Stimulated activated CD8-positive, alpha-beta memory T cell treated with anti-CD3 and anti-CD28 coated beads, Interleukin-2, amount 100 ng/mL, for 1 hour (primary cell): ENCODE measurements at regions not wholly inside any gene's neighbourhood (a gene's known extent, or its start where the extent isn't known, plus 50 kb on each side); places are given as distances from the start of the nearest gene placed in this dataset.

Experiments
- DNase-seq, 2 donors: peaks; one replicate each; pipeline ENCODE4 v3.0.0-alpha.2; 2020; ENCODE audit warnings: low read depth in 2 of 2

DNA sequence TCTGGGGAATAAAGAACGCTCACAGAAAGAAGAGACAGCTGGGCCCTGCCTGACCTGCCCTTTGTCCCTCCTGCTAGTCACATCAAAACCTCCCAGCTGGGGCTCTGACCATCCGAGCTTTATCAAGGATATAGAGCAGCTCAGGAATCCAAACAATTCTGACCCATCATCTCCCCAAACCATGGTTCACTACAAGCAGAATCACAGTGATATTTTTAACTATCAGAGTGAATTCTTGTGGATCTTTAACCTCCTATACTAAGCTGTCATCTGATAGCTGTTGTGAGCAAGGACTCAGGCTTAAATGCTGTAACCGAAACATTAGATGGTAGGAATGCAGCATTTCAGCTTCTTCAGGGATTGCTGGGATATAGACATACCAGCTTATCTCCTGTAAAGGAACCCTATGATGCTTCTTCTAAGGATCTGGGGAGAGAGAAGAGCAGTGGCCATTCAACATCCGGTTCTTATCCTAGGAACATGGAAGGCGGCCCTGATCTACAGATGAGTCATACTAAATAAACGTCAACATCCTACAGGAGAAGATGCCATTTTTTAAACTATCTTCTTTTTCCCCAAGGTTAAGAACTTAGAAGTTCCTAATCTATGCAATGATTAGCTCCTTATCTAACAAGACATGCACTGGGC lies 84.7 kb upstream of the AKIP1 start:
- no peak for DNase-seq

DNA sequence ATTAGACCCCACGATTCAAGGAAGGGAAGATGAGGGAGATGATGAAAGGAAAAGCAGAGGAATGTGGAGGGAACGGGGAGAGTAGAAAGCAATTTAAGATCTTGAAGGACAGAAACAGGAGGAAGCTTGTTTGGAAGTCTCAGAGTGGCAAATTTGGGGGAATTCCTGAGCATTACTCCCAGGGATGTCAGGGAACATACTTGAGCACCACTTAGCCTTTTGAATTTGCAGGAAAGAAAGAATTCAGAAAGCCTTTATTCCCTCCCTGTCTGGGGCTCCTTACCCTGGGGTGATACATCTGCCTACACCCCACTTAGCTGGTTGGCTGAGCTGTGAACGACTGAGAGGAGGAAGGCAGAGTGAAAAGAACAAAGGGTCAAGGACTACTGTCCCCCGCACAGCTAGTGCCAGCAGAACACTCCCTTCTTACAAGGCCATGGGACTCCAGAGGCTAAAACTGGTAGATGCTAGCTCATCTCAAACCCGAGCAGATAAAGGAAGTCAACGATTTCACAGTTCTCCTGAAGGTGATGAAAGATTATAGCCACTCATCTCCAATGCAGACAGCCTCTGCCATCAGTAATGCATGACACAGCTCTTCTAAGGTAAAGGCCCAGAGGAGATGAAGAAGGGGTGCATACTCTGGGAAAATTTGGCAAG lies 84.0 kb upstream of the AKIP1 start:
- no peak for DNase-seq

DNA sequence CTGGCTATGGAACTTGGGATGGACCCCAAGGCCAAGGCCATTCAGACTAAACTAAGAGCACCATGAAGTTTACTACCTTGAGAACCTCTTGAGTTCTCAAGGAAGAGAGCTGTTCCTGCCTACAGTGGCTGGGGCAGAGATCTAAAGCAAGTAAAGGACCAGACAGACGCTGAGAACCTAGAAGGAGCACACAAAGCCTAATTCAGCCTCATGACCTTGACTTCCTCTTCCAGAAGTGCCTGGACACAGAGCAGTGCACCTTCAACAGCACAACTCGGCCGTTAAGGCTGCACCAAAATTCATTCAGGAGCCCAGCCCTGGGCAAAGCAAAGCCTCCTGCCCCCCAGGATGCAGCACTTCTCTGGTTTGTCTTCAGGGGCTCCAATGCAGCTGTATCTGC lies 82.9 kb upstream of the AKIP1 start:
- no peak for DNase-seq

DNA sequence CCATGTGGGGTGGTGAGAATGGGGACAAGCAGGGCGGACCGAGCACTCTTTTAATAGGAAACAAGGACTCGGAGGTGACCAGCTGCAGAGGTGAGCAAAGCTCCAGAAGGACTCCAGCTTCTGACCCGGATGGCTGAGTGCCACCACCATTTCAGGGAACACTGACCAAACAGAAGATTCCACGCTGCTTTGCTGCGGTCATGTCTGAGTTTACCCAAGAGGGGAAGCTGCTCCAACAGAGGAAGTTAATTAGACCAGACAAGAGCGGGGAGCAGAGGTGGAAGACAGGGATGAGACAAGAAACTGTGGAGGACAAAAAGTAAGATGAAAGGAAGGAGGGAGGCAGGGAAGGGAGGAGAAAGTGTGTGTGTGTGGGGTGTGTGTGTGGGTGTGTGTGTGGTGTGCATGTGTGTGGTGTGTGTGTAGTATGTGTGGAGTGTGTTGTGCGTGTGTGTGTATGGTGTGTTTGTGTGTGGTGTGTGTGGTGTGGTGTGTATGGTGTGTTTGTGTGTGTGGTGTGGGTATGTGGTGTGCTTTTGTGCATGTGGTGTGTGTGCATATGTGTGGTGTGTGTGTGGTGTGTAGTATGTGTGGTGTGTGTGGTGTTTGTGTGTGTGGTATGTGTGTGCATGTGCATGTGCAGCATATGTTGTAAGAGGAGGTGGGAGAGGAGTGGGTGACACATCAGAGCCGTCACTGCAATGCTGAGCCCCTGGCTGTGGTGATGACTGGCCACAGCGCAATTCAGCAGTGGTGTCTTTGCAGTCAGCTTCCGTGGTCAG lies 82.2 kb upstream of the AKIP1 start:
- DNase-seq: no peak

DNA sequence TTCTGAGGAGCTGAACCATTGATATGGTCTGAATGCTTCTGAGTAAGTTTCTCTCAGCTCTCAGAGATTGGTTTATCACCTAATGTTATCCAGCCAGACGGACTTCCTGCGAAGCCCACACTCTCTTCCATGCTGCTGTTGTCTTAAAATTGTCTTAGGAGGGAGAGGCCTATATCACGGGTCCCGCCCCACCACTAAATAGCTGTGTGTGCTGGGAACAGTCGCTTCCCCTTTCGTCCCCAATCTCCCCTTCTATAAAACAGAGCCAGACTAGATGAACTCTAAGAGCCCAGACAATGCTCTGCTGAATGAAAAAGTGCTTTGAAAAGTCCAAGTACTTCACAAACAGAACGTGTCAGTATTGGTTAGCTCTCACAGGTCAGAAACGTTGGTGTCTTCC lies 81.4 kb upstream of the AKIP1 start:
- DNase-seq: no peak

DNA sequence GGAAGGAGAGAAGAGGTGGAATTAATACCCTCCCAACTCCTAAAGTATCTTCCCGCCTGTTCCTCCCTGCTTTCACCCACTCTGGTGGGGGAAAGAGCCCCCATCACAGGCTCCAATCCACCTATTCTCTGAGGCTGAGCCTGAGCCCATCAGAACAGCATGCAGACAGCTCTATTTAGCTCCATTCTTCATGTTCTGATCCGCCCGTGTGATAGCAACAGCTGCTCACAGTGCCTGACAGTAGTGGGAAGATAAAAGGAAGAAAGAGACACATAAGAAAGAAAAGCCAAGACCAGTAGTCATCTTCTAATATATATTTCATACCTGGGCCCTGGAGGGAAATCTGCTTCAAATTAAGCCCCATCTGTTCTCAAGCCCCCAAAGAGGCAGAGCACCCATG lies 80.3 kb upstream of the AKIP1 start:
- DNase-seq: no peak

DNA sequence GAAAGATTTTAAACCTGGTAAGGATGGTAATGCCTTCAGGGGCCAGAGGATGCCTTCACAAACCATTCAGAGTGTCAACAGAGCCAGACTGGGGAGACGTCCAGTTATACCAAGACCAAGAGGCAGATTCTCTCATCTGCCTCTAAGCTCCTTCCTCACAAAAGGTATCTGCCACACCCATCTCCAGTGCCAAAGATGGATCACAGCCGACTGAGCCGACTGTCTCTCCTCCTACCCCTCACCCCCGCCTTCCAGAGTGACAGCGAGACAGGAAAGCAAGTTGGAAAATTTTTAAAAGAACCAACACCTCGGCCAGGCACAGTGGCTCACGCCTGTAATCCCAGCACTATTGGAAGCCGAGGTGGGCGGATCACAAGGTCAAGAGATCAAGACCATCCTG lies 79.1 kb upstream of the AKIP1 start:
- DNase-seq: no peak

DNA sequence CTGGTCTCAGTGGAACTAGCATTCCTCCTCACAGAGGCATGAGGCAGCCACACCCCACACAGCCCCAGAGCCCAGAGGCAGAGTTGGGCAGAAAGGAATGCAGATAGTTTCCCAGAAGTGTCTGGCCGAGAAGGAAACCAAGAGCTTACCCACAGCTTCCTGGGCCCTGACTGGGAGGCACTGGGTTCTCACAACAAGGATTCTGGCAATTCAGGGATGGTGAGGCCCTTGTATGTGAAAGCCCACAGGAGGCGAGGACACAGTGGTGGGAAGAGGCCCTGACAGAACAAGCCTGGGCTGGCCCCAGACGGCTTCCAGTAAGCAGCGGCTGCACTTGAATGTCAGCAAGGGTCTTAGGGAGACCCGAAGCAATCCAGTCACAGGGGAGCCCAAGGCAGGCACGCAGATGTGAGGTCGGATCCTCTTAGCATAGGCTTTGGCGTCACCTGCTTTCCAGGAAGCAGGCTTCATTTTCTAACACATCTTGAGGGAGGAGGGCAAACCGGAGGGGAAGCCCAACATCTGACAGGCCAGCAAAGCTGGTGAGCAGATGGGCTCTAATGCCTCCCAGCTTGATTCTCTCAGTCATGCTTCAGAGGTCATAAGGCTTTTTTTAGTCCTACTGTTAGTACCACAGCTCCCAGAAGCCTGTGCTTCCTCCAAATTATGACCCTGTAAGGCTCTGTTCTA lies 78.3 kb upstream of the AKIP1 start:
- DNase-seq: no peak

DNA sequence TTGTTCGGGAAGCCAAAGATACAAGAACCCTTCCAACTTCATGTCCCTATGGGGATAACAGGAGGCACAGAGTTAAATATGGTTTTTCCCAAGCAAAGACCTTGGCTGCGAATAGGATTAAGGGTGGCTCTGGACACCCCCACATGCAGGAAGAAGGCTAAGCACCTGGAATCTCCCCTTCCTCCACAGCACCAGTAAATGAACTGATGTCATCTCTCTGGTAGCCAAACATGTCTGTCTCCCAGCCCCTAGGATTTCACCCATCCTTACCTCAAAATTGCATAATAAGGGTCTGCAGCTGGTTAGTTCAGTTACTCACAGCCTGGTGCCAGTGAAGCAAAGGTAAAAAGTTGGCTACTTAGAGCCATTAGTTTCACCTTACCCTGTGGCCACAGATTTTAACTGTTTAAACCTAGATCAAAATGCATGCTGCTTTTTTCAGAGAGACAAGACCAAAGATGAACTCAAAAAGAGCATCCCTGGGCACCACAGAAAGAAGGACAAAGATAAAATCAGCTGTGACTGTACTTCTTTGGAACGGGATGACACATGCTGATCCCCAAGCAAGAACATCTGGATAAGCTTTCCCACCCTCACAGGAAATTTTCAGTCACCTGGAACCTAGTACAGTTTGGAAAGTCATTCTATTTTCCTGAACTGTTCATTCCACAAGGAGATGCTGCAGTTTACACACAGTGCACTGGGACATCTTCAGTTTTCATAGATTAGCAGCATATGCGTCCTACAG lies 77.2 kb upstream of the AKIP1 start:
- DNase-seq: no peak

DNA sequence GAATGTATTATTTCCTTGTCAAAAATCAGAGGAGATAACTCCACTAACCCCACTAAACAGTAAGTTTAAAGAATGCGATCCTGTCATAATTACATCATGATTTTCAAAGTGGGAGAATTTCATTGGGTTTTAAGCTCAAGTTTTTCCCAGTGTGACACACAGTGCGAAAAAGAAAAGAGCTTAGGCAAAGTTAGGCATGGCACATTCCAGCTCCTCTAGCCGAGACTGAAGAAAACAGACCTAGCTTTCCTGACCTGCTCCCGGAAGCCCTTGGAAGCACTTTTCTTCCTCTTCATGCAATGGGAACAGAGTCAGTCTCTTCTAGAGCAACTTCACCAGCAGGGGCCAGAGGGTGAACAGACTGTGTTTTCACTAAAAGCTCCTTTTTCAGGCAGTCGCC lies 76.6 kb upstream of the AKIP1 start:
- no peak for DNase-seq

DNA sequence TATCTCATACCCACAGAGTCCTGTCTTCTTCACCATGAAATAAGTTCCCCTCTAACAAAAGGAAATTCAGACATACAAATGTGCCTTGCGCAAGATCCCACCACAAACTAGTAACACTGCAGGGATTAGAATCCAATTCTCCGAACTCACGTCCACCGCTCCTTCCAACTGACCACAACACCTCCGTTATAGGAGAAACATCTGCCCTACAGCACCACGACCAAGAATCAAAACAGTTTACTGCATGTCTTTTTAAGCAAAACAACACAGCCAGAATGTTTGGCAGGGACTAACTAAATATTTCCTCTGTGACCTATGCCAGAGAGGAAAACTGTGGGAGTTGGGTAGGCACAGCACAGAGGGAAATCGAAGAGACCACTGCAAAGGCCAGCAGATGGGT lies 72.7 kb upstream of the AKIP1 start:
- no peak for DNase-seq

DNA sequence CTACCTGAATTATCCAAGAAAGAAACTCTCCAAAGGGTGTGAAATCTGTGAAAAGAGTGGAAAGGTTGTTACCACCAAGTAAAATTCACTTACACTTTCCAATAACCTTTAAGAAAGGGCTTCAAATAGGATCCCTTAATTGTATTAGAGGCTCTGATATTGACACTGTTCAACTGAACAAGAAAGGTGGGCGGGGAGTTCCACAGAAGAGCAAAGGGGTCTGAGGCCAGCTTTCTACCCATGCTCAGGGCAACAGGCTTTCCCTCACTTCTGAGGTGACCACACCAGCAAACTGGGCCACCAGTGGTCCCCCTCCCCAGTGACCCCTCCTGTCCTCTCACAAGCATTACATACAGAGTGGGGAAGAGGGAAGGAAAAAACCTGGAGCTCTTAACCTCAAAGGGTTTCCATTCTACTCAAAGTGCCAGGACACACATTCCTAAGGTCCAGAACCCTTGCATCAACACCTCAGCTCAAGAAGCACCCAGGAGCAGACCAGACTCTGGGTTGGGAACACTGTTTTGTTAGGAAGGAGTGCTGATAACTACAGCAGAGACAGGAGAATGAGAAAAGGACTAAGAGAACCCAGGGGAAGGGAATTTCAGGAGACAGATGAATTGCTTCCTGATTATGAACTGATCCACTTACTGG lies 71.6 kb upstream of the AKIP1 start:
- DNase-seq: no peak

DNA sequence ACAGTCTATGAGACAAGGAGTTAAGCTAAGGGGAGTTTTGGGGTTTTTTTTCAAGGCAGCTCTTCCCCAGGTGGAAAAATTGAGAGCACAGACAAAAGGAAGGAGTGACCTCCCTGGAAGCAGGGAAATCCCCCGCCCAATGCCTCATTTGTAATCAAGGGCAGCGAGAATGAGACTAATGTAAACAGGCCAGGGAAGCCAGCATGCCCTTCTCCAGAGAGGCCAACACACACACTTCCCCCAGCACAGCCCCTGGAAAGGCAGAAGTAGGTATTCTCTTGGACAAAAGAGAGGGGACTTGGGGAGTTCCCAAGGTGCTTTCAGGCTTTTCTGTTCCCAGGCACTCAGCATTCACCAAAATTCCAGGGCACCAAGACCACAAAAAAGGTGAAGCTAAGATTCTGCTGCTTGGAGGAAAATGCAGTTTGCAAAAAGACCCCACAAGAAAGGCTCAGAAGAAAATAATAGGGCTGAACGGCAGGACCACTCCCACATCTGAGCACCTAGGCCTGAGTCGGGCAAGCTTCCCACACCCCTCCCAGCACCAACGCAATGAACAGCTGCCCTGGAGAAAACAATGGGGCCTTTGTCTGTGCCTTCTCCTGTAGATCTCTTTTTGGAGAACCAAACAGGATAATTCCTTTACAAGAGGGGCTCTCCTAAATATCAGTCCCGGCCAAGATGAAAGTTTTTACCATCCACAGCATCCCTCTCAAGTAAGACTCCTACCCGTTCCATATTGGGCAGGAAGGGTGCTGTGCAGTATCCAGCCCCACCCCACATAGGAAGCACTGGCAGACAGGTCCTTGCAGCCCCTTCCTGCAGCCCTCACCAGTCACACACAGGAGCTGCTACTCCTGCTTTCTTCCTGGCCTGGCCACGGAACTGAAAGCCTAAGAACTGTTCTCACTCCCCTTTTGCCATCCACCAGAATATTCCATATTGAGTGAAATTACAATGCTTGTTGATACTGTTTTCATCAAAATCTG lies 70.7 kb upstream of the AKIP1 start:
- no peak for DNase-seq

DNA sequence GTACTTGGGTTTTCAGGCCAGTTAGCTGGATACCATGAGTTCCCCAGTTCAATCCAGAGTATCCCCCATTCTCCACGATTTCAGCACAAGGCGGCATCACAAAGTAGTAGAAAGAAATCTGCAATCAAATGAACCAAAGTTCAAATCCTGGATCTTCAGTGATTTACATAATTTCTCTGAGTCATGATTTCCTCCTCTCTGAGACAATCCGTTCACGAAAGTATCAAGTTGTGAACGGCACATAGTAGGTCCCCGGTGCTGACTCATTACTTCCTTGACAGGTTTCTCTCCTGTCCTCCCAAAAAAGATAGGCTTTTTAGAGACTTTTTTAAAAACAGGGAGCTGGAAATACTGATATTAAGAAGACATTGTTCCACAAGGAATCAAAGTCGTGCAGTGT lies 69.1 kb upstream of the AKIP1 start:
- DNase-seq: no peak

DNA sequence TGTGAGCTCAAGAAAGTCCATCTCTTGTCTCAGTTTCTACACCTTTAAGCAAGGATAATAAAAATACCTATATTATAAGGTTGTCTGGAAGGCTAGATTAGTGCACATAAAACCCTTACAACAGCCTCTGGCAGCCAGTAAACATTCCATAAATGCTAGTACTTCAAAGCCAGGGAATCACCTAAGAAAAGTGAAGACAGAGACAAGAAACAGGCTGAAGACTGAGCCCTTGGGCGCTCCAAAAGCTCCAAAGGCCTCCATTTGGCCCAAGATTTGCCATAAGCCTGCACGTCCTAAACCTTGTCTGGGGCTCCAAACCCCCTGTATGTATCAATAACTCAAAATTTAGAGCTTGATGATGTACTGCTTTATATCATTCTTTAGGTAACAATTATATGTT lies 52.2 kb upstream of the AKIP1 start:
- no peak for DNase-seq
